Vagina (tissue), 2 donors: ENCODE measurements at regions not wholly inside any gene's neighbourhood (a gene's known extent, or its start where the extent isn't known, plus 50 kb on each side); places are given as distances from the start of the nearest gene placed in this dataset.

Experiments used
- CTCF ChIP-seq, 3 experiments: fragments of 450-650 bp in 2 of 3; fragments of 200-600 bp in 1 of 3; sonication (generic) in 1 of 3; IDR thresholded peaks; one replicate each; pipeline ENCODE4 v1.5.1; 2017 to 2019; ENCODE audit warnings: antibody characterized with exemption in 3 of 3, mild to moderate bottlenecking in 2 of 3, moderate library complexity in 2 of 3
- POLR2A ChIP-seq, 2 donors: fragments of 450-650 bp; IDR thresholded peaks; one replicate each; pipeline ENCODE4 v1.6.1; 2017; ENCODE audit warnings: antibody characterized with exemption in 2 of 2, mild to moderate bottlenecking in 2 of 2, moderate library complexity in 2 of 2
- POLR2AphosphoS5 ChIP-seq, 2 donors: sonication (generic); formaldehyde crosslinking; IDR thresholded peaks; one replicate each; pipeline ENCODE4 v1.9.0; 2017; ENCODE audit warnings: antibody characterized with exemption in 2 of 2, mild to moderate bottlenecking in 2 of 2, low read depth in 1 of 2; ENCODE audit not compliant: insufficient read depth in 1 of 2

GRCh38 chr1:218711884-218712674, 366.9 kb downstream of the TGFB2 start:
- TF ChIP-seq POLR2A (IDR thresholded peaks at IDR 0.05) (no peak), CTCF (IDR thresholded peaks at IDR 0.05) (no peak), POLR2AphosphoS5 (IDR thresholded peaks at IDR 0.05; ENCODE audit: insufficient read depth in 1 of 2, low read depth in 1 of 2) (peak in 1 of 2 donors; percentile 30)
